Left ventricle myocardium inferior (tissue), 1 donor: ENCODE measurements at regions not wholly inside any gene's neighbourhood (a gene's known extent, or its start where the extent isn't known, plus 50 kb on each side); places are given as distances from the start of the nearest gene placed in this dataset.

Experiments
- DNase-seq: peaks from one replicate; pipeline ENCODE4 v3.0.0-alpha.2; 2020
- H3K27ac ChIP-seq: fragments of 200-600 bp; replicated peaks from 2 replicates; pipeline ENCODE4 v1.8.0; 2021
- H3K27me3 ChIP-seq: fragments of 200-600 bp; 2 replicates; pipeline ENCODE4 v1.8.0; 2021; ENCODE audit warnings: low read depth
- H3K36me3 ChIP-seq: fragments of 200-600 bp; 2 replicates; pipeline ENCODE4 v1.8.0; 2021
- H3K4me1 ChIP-seq: fragments of 200-600 bp; 2 replicates; pipeline ENCODE4 v1.8.0; 2021
- H3K4me3 ChIP-seq: fragments of 200-600 bp; 2 replicates; pipeline ENCODE4 v1.8.0; 2021; ENCODE audit warnings: mild to moderate bottlenecking, moderate library complexity
- H3K9me3 ChIP-seq: fragments of 200-600 bp; replicated peaks from 2 replicates; pipeline ENCODE4 v1.8.0; 2021
- CTCF ChIP-seq: fragments of 200-600 bp; IDR thresholded peaks from 2 replicates; pipeline ENCODE4 v1.8.0; 2021; ENCODE audit warnings: antibody characterized with exemption, mild to moderate bottlenecking, borderline replicate concordance
- intact Hi-C: fragments of 100-400 bp; cut with micrococcal nuclease; formaldehyde crosslinking; loops from one replicate; pipeline ENCODE4 v1.11.0; 2022
- donor health status: DM: no; HTN: yes; CAD: no; lungs with severe emphysema.

GRCh38 chr21:16473988-16474387 is 744.2 kb downstream of the USP25 start:
- Histone ChIP-seq H3K4me3 (no peak overlapping the region), H3K4me1 (peaks cover 61% of the 10 kb centered on the region), H3K9me3 (peaks cover 18% of the 10 kb centered on the region), H3K27ac (peak overlapping the region; percentile 69), H3K27me3 (no peaks in the 10 kb centered on the region), H3K36me3 (no peaks in the 10 kb centered on the region)
- TF ChIP-seq CTCF: no peak
- DNase-seq: no peak
- intact Hi-C loops: no loop called here

- no peaks in the 10 kb centered on the region for H3K27me3 ChIP-seq
- no peak for DNase-seq
- H3K4me1 ChIP-seq: peaks cover 51% of the 10 kb centered on the region
- no peak for TF ChIP-seq CTCF
- H3K4me3 ChIP-seq: no peak overlapping the region
- H3K36me3 ChIP-seq: no peaks in the 10 kb centered on the region
- H3K27ac ChIP-seq: peak overlapping the region; percentile 69
- H3K9me3 ChIP-seq: peaks cover 40% of the 10 kb centered on the region
- intact Hi-C loops: no loop called here
Observed at GRCh38 chr21:16476056-16476825, 746.5 kb downstream of the USP25 start.

- no peak overlapping the region for H3K4me3 ChIP-seq
- no peak for DNase-seq
- H3K36me3 ChIP-seq: peaks cover 5% of the 10 kb centered on the region
- H3K4me1 ChIP-seq: peaks cover 45% of the 10 kb centered on the region
- H3K27ac ChIP-seq: no peak overlapping the region
- no peaks in the 10 kb centered on the region for H3K27me3 ChIP-seq
- intact Hi-C loops: no loop called here
- peaks cover 13% of the 10 kb centered on the region for H3K9me3 ChIP-seq
- no peak for TF ChIP-seq CTCF
Observed at GRCh38 chr21:16488042-16488441, 758.3 kb downstream of the USP25 start.

GRCh38 chr21:16492356-16492755 is 762.6 kb downstream of the USP25 start:
- Histone ChIP-seq H3K9me3 (no peaks in the 10 kb centered on the region), H3K36me3 (no peaks in the 10 kb centered on the region), H3K4me3 (no peak overlapping the region), H3K27ac (no peak overlapping the region), H3K27me3 (no peaks in the 10 kb centered on the region), H3K4me1 (peaks cover 70% of the 10 kb centered on the region)
- DNase-seq: no peak
- intact Hi-C loops: no loop called here
- TF ChIP-seq CTCF: no peak

- TF ChIP-seq CTCF: no peak
- intact Hi-C loops: no loop called here
- peaks cover 69% of the 10 kb centered on the region for H3K4me1 ChIP-seq
- no peaks in the 10 kb centered on the region for H3K36me3 ChIP-seq
- no peaks in the 10 kb centered on the region for H3K9me3 ChIP-seq
- no peak overlapping the region for H3K27ac ChIP-seq
- no peak overlapping the region for H3K4me3 ChIP-seq
- no peaks in the 10 kb centered on the region for H3K27me3 ChIP-seq
- DNase-seq: no peak
Observed at GRCh38 chr21:16492892-16493291, 763.1 kb downstream of the USP25 start.
